Psoas muscle (tissue), 7 donors: ENCODE measurements at regions not wholly inside any gene's neighbourhood (a gene's known extent, or its start where the extent isn't known, plus 50 kb on each side); places are given as distances from the start of the nearest gene placed in this dataset.

Experiments
- ATAC-seq, 4 donors: fragments of 200-7000 bp; cut with Tn5 transposase; one replicate each; pipeline ENCODE4 v1.9.1; 2020; ENCODE audit warnings: moderate library complexity in 3 of 4, mild to moderate bottlenecking in 2 of 4
- DNase-seq, 2 donors: peaks; one replicate each; pipeline ENCODE4 v3.0.0-alpha.2; 2020
- H3K27ac ChIP-seq: fragments of 200-600 bp; one replicate; pipeline ENCODE4 v1.8.0; 2022
- H3K27me3 ChIP-seq, 3 donors: fragments of 200-600 bp in 1 of 3; one replicate each; pipeline versions ENCODE4 v1.6.1 to v1.8.0; 2013 to 2022; ENCODE audit warnings: low read length in 2 of 3, mild to moderate bottlenecking in 2 of 3, moderate library complexity in 1 of 3; ENCODE audit not compliant: insufficient read depth in 3 of 3
- H3K36me3 ChIP-seq, 2 donors: fragments of 200-600 bp in 1 of 2; one replicate each; pipeline versions ENCODE4 v1.6.1 to v1.8.0; 2013 to 2022; ENCODE audit warnings: low read depth in 1 of 2, mild to moderate bottlenecking in 1 of 2, moderate library complexity in 1 of 2; ENCODE audit not compliant: insufficient read depth in 1 of 2
- H3K4me1 ChIP-seq: fragments of 200-600 bp; one replicate; pipeline ENCODE4 v1.8.0; 2022
- H3K4me3 ChIP-seq: fragments of 200-600 bp; one replicate; pipeline ENCODE4 v1.8.0; 2022; ENCODE audit warnings: mild to moderate bottlenecking
- H3K9me3 ChIP-seq: fragments of 200-600 bp; one replicate; pipeline ENCODE4 v1.8.0; 2022
- CTCF ChIP-seq: fragments of 200-600 bp; IDR thresholded peaks from one replicate; pipeline ENCODE4 v1.8.0; 2022; ENCODE audit warnings: antibody characterized with exemption
- WGBS, 3 donors: extraction: QIAGEN DNeasy Blood & Tissue Kit; methylation state at CpG; one replicate each; pipeline versions ENCODE4 v1.1.6 to v1.1.7; 2013; 5-methylcytosine and 5-hydroxymethylcytosine counted together
- intact Hi-C, 2 donors: fragments of 100-400 bp; cut with DNase I; formaldehyde crosslinking; loops; one replicate each; pipeline versions ENCODE4 v1.11.0 to v1.14.2; 2022
- donor health status: healthy with polysubstance abuse.
- donor health status: DM: no; HTN: no; CAD: no; lungs with moderate emphysema.
- donor health status: Bipolar disorder and iron deficiency.
- donor health status: healthy.
- donor health status: DM: yes; HTN: yes; CAD: no.
- donor health status: DM: no; HTN: no; CAD: no.
- donor health status: DM: yes; HTN: yes; CAD: no.

GRCh38 chr14:87115234-87115633, 877.7 kb downstream of the GALC start:
- DNase-seq, result no peak
- Histone ChIP-seq H3K27me3 (no peaks in the 10 kb centered on the region), H3K36me3 (no peaks in the 10 kb centered on the region), H3K27ac (no peak overlapping the region), H3K9me3 (no peaks in the 10 kb centered on the region), H3K4me3 (no peak overlapping the region), H3K4me1 (no peaks in the 10 kb centered on the region)
- ATAC-seq, result no peak
- WGBS, 3 donors, result 19 to 45% (median 27%) methylated on average over 1 of the region's 1 CpG
- intact Hi-C loops, result no loop called here
- TF ChIP-seq CTCF, result no peak

GRCh38 chr14:87113286-87113685, 879.7 kb downstream of the GALC start:
- Histone ChIP-seq H3K4me3 (no peak overlapping the region), H3K27ac (no peak overlapping the region), H3K4me1 (no peaks in the 10 kb centered on the region), H3K9me3 (no peaks in the 10 kb centered on the region), H3K27me3 (no peaks in the 10 kb centered on the region), H3K36me3 (no peaks in the 10 kb centered on the region)
- intact Hi-C loops, result no loop called here
- DNase-seq, result no peak
- ATAC-seq, result no peak
- no peak for TF ChIP-seq CTCF
- 75 to 80% (median 77%) methylated on average over 5 of the region's 5 CpGs for WGBS, 3 donors

- H3K36me3 ChIP-seq, result no peaks in the 10 kb centered on the region
- DNase-seq (no peak), ATAC-seq (no peak)
- no peaks in the 10 kb centered on the region for H3K4me1 ChIP-seq
- WGBS, 3 donors, result 21 to 39% (median 22%) methylated on average over 3 of the region's 3 CpGs
- H3K9me3 ChIP-seq, result no peaks in the 10 kb centered on the region
- intact Hi-C loops, result no loop called here
- no peak for TF ChIP-seq CTCF
- no peak overlapping the region for H3K27ac ChIP-seq
- no peak overlapping the region for H3K4me3 ChIP-seq
- H3K27me3 ChIP-seq, result no peaks in the 10 kb centered on the region
Observed at GRCh38 chr14:87111741-87112140, 881.2 kb downstream of the GALC start.

GRCh38 chr14:87111126-87111525, 881.9 kb downstream of the GALC start:
- H3K4me3 ChIP-seq, result no peak overlapping the region
- H3K9me3 ChIP-seq, result no peaks in the 10 kb centered on the region
- H3K27ac ChIP-seq, result no peak overlapping the region
- no peak for TF ChIP-seq CTCF
- ATAC-seq (no peak), DNase-seq (no peak)
- intact Hi-C loops, result no loop called here
- no peaks in the 10 kb centered on the region for H3K4me1 ChIP-seq
- no peaks in the 10 kb centered on the region for H3K36me3 ChIP-seq
- no peaks in the 10 kb centered on the region for H3K27me3 ChIP-seq
- 79 to 92% (median 84%) methylated on average over 1 of the region's 1 CpG for WGBS, 3 donors

GRCh38 chr14:87109271-87109670, 883.7 kb downstream of the GALC start:
- no peaks in the 10 kb centered on the region for H3K9me3 ChIP-seq
- intact Hi-C loops, result no loop called here
- no peak overlapping the region for H3K27ac ChIP-seq
- H3K36me3 ChIP-seq, result no peaks in the 10 kb centered on the region
- H3K27me3 ChIP-seq, result no peaks in the 10 kb centered on the region
- no peak for TF ChIP-seq CTCF
- no peaks in the 10 kb centered on the region for H3K4me1 ChIP-seq
- WGBS, 3 donors, result 88 to 96% (median 88%) methylated on average over 3 of the region's 3 CpGs
- no peak overlapping the region for H3K4me3 ChIP-seq
- DNase-seq (no peak), ATAC-seq (no peak)
